ENCODE measurements at regions not wholly inside any gene's neighbourhood (a gene's known extent, or its start where the extent isn't known, plus 50 kb on each side); places are given as distances from the start of the nearest gene placed in this dataset.

- TF ChIP-seq CTCF (IDR thresholded peaks at IDR 0.05) (no peak), POLR2AphosphoS5 (IDR thresholded peaks at IDR 0.05) (no peak)
Observed at GRCh38 chr14:97413966-97414717, 617.0 kb downstream of the VRK1 start.

Data from breast epithelium (tissue), 3 donors.